Type B pancreatic cell (in vitro differentiated cells): ENCODE measurements at regions not wholly inside any gene's neighbourhood (a gene's known extent, or its start where the extent isn't known, plus 50 kb on each side); places are given as distances from the start of the nearest gene placed in this dataset.

Experiments
- DNase-seq: peaks from one replicate; pipeline ENCODE4 v3.0.0; 2021; ENCODE audit warnings: mixed read lengths; ENCODE audit not compliant: unreplicated experiment; ENCODE audit errors: extremely low spot score
- H3K27ac Mint-ChIP-seq: 2 replicates; pipeline ENCODE4 v1.8.0; 2021; ENCODE audit warnings: mild to moderate bottlenecking, mixed read lengths
- H3K27me3 Mint-ChIP-seq: 2 replicates; pipeline ENCODE4 v1.8.0; 2021; ENCODE audit warnings: mixed read lengths
- H3K36me3 Mint-ChIP-seq: 2 replicates; pipeline ENCODE4 v1.8.0; 2021; ENCODE audit warnings: mixed read lengths
- H3K4me1 Mint-ChIP-seq: one replicate; pipeline ENCODE4 v1.8.0; 2021; ENCODE audit warnings: mixed read lengths; ENCODE audit not compliant: unreplicated experiment
- H3K4me3 Mint-ChIP-seq: 2 replicates; pipeline ENCODE4 v1.8.0; 2021; ENCODE audit warnings: mild to moderate bottlenecking, mixed read lengths
- H3K9me3 Mint-ChIP-seq: 2 replicates; pipeline ENCODE4 v1.8.0; 2021; ENCODE audit warnings: mixed read lengths
- TF ChIP-seq, protein P1 (sequence below): fragments of 200-600 bp; sonication (generic); conservative IDR thresholded peaks from 2 replicates; pipeline ENCODE4 v1.5.0; 2021; ENCODE audit warnings: antibody characterized with exemption, mild to moderate bottlenecking

DNA sequence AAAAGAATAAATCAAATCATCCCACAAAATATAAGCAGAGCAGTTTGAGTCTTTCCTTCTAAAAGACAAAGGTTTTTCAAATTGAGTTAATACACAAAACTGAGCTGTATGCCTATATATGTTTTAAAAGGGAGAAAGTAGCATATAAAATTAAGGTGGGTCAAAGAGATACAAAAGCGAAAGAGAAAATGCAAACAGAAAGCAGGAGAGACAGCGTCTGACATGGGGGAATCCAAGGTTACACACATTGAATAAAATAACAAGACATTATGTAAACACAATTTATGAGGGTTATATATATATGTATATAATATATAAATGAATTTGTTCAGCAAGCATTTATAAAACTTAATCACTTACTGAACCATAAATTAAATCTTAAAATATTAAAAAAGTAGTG lies 276.1 kb upstream of the LCORL start:
- Mint-ChIP-seq H3K36me3 (no peaks in the 10 kb centered on the region), H3K27ac (no peak overlapping the region), H3K4me1 (peaks cover 15% of the 10 kb centered on the region), H3K27me3 (no peaks in the 10 kb centered on the region), H3K4me3 (no peak overlapping the region), H3K9me3 (no peaks in the 10 kb centered on the region)
- DNase-seq: no peak
- TF ChIP-seq, protein P1, sequence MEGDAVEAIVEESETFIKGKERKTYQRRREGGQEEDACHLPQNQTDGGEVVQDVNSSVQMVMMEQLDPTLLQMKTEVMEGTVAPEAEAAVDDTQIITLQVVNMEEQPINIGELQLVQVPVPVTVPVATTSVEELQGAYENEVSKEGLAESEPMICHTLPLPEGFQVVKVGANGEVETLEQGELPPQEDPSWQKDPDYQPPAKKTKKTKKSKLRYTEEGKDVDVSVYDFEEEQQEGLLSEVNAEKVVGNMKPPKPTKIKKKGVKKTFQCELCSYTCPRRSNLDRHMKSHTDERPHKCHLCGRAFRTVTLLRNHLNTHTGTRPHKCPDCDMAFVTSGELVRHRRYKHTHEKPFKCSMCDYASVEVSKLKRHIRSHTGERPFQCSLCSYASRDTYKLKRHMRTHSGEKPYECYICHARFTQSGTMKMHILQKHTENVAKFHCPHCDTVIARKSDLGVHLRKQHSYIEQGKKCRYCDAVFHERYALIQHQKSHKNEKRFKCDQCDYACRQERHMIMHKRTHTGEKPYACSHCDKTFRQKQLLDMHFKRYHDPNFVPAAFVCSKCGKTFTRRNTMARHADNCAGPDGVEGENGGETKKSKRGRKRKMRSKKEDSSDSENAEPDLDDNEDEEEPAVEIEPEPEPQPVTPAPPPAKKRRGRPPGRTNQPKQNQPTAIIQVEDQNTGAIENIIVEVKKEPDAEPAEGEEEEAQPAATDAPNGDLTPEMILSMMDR: no peak

DNA sequence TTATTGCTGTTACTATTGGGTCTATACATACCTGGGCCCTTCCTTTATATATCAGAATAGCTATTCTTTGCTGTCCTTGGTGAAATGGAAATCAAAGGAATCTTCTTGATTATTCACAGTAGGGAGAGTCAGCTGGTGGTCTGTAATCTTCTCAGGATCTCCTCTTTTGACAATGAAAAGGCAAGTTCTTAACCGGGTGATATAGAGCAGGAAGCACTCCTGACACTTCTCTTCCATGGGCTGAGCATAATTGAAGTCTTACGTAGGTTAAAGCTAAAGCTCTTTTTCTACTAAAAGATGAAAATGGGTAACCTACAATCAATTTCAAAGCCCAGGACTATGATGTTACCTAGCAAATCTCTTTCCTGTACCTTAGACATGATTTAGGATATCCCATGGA lies 274.9 kb upstream of the LCORL start:
- Mint-ChIP-seq H3K4me1 (peaks cover 16% of the 10 kb centered on the region), H3K9me3 (no peaks in the 10 kb centered on the region), H3K4me3 (no peak overlapping the region), H3K27me3 (no peaks in the 10 kb centered on the region), H3K27ac (no peak overlapping the region), H3K36me3 (no peaks in the 10 kb centered on the region)
- TF ChIP-seq, protein P1: no peak
- no peak for DNase-seq

DNA sequence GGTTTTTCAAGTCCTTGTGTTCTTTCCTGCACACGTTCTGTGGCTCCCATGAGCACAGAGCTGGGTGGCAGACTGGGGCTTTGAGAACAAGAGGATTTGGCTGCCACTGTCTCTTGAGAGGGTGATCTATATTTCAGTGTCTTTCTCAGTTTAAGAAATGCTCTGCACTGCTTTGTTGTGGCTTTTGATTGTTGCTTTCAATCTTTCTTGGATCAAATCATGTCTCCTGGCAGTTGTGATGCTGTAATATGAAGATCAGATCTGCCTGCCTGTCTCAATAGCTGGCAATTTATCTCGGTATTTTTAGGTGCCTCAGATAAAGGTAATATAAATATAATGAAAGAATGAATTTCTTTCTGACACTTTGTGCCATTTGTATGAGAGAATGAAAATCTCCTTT lies 273.3 kb upstream of the LCORL start:
- TF ChIP-seq, protein P1: no peak
- Mint-ChIP-seq H3K4me3 (no peak overlapping the region), H3K27me3 (no peaks in the 10 kb centered on the region), H3K36me3 (no peaks in the 10 kb centered on the region), H3K27ac (no peak overlapping the region), H3K4me1 (peaks cover 18% of the 10 kb centered on the region), H3K9me3 (no peaks in the 10 kb centered on the region)
- no peak for DNase-seq

DNA sequence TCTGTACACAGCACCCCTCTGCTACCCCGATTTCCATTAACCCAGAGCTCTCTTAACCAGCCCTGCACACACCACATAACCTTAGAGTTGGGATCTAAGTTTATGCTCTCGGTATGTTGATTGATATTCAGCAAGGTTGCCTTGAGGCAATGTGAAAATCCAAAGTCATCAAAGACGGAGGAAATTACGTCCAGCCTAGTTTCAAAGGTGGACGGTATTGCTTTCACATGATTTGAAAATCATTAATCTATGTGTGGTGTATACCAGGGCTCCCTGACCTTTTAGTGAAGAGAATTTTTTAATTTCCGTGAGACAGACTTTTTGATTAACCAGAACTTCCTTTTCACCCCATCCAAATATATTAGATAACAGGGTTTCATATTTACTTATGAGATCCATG lies 272.5 kb upstream of the LCORL start:
- no peak overlapping the region for H3K27ac Mint-ChIP-seq
- no peaks in the 10 kb centered on the region for H3K27me3 Mint-ChIP-seq
- no peaks in the 10 kb centered on the region for H3K36me3 Mint-ChIP-seq
- no peaks in the 10 kb centered on the region for H3K9me3 Mint-ChIP-seq
- H3K4me3 Mint-ChIP-seq: no peak overlapping the region
- DNase-seq: no peak
- peaks cover 18% of the 10 kb centered on the region for H3K4me1 Mint-ChIP-seq
- TF ChIP-seq, protein P1: no peak

DNA sequence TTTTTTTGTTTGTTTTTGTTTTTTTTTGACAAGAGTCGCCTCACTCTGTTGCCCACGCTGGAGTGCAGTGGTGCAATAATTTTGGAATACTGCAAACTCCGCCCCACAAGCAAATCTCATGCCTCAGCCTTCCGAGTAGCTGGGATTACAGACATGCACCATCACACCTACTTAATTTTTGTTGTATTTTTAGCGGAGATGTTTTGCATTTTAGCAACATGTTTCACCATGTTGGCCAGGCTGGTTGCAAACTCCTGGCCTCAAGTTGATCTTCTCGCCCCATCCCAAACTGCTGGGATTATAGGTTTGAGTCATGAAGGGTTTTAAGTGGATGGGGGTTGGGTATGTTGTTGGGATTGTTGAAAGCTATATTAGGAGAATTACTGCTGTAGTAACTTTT lies 270.9 kb upstream of the LCORL start:
- TF ChIP-seq, protein P1: no peak
- no peak overlapping the region for H3K4me3 Mint-ChIP-seq
- H3K36me3 Mint-ChIP-seq: no peaks in the 10 kb centered on the region

DNA sequence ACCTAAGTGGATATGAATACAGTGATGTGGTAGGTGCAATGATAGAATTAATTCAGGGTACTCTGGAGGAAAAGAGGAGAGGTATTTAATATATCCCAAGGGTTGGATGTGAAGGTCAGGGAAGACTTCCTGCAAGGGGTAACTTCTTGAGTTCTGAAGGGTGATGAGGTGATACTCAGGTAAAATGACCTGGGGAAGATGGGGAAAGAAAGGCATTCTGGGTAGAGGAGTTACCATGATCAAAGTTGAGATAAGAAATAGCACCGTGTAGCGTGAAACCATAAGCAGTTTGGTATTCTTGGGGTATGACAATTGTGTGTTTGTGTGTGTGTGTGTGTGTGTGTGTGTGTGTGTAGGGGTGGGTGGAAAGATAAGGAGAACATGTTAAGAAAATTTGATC lies 270.4 kb upstream of the LCORL start:
- no peaks in the 10 kb centered on the region for H3K27me3 Mint-ChIP-seq
- H3K36me3 Mint-ChIP-seq: no peaks in the 10 kb centered on the region
- no peak overlapping the region for H3K4me3 Mint-ChIP-seq
- H3K4me1 Mint-ChIP-seq: peaks cover 18% of the 10 kb centered on the region
- DNase-seq: no peak
- H3K9me3 Mint-ChIP-seq: no peaks in the 10 kb centered on the region
- TF ChIP-seq, protein P1: no peak
- no peak overlapping the region for H3K27ac Mint-ChIP-seq

More for the DNA sequence above, 270.9 kb upstream of the LCORL start:
- Mint-ChIP-seq H3K4me1 (peaks cover 18% of the 10 kb centered on the region), H3K9me3 (no peaks in the 10 kb centered on the region), H3K27me3 (no peaks in the 10 kb centered on the region), H3K27ac (no peak overlapping the region)
- DNase-seq: no peak
